KOPT-K1 (cell line): ENCODE measurements at regions not wholly inside any gene's neighbourhood (a gene's known extent, or its start where the extent isn't known, plus 50 kb on each side); places are given as distances from the start of the nearest gene placed in this dataset.
"Not testable (repeated sequence)": the region's sequence is repeated elsewhere in the genome, so short reads cannot be mapped to it uniquely, and the experiment has no call there.

ENCODE experiments used
- H3K27ac ChIP-seq: fragments of 200-600 bp; sonication (generic); 2 replicates; pipeline ENCODE4 v1.5.1; 2016; ENCODE audit warnings: antibody characterized with exemption, mild to moderate bottlenecking, low read depth, low read length; ENCODE audit not compliant: poor library complexity, severe bottlenecking
- H3K36me3 ChIP-seq: fragments of 200-600 bp; sonication (generic); 2 replicates; pipeline ENCODE4 v1.5.1; 2017; ENCODE audit warnings: antibody characterized with exemption, mild to moderate bottlenecking, low read length, moderate library complexity; ENCODE audit not compliant: insufficient read depth
- H3K9me3 ChIP-seq: fragments of 200-600 bp; sonication (generic); 2 replicates; pipeline ENCODE4 v1.5.1; 2017; ENCODE audit warnings: antibody characterized with exemption, low read length, mild to moderate bottlenecking; ENCODE audit not compliant: insufficient read depth, poor library complexity, severe bottlenecking

GRCh38 chr22:47367107-47367690 lies 604.7 kb downstream of the TBC1D22A start:
- Histone ChIP-seq H3K36me3 (no peaks in the 10 kb centered on the region), H3K9me3 (peaks cover 2% of the 10 kb centered on the region), H3K27ac (no peak overlapping the region)

DNA sequence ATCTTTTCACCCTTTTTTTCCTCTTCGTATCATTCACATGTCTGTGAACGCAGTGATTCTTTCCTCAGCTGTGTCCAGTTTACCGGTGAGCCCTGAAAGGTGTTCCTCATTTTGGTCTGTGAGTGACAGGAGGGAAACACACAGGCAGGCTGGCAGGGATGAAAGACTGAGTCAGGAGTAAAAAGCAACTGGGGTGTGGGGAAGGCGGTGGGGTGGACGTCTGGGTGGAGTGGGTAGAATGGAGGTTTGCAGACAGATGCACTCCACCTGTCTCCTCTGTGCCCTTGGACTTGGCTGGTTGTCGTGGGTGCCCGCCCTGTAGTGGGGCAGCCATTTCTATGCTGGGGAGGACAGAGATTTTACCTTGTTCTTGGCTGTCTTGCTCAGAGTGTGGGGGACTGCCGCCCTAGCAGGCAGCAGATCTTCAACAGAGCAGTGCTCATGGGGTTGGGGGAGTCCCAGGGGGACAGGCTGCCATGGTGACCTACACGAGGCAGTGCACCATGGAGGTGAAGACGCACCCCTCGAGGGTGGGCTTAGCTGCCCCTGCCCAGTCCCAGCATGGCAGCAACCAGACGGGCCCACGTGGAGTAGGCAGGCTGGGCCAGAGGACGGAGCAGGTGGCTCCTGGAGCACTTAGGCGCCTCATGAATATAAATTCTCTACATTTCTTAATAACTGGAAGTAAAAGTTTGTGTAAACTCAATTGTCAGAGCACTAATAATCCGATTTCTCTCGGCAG lies 603.7 kb downstream of the TBC1D22A start:
- H3K9me3 ChIP-seq, result peaks cover 12% of the 10 kb centered on the region
- no peak overlapping the region for H3K27ac ChIP-seq
- H3K36me3 ChIP-seq, result no peaks in the 10 kb centered on the region

- H3K9me3 ChIP-seq, result peaks cover 16% of the 10 kb centered on the region
- no peak overlapping the region for H3K27ac ChIP-seq
- no peaks in the 10 kb centered on the region for H3K36me3 ChIP-seq
Observed at GRCh38 chr22:47361247-47361646, 598.8 kb downstream of the TBC1D22A start.

- no peaks in the 10 kb centered on the region for H3K36me3 ChIP-seq
- H3K9me3 ChIP-seq, result peaks cover 16% of the 10 kb centered on the region
- H3K27ac ChIP-seq, result no peak overlapping the region
Observed at GRCh38 chr22:47357493-47357892, 595.0 kb downstream of the TBC1D22A start.

DNA sequence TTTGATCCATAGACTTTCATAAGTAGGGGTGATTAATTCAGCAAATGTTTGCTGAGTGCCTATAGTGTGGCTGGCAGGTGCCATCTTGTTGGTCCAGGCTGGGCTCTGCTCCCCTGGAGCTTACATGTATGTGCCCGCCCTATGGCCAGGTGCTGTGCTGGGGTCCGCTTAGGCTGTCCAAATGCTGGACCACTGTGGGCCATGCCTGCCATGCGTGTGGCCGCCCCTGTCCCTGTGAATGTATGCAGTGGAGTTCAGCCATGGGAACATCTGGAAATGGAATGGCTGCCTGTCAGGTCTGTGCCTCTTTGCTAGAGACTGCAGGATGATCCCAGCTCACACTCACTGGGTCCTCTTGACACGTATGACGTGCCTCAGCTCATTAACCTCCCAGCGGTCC lies 594.6 kb downstream of the TBC1D22A start:
- H3K36me3 ChIP-seq, result no peaks in the 10 kb centered on the region
- H3K27ac ChIP-seq, result no peak overlapping the region
- peaks cover 12% of the 10 kb centered on the region for H3K9me3 ChIP-seq

DNA sequence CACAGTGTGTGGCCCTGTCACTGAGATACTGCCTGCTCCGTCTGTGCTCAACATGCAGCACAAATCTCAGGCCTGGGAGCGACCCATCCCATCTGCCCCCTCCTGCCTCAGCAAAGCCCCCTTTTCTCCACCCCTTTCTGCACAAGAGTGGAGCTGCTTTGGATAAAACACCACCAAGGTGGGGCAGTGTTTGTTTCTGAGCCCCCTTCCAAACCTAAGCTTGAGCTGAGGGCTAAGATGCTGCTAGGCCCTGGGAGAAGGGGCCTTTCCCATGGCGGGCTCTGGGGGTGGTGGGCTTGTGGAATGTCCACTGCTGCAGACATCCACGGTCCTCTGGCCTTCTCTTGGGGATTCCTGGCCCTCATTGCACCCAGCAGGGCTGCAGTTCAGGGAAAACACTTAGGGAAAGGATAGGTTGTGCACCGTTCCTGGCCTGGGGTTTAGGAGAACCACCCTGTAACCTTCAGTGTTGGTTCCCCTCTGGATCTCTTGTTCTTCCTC lies 594.1 kb downstream of the TBC1D22A start:
- Histone ChIP-seq H3K9me3 (peaks cover 7% of the 10 kb centered on the region), H3K27ac (no peak overlapping the region), H3K36me3 (no peaks in the 10 kb centered on the region)

GRCh38 chr22:47355776-47356510 lies 593.5 kb downstream of the TBC1D22A start:
- no peaks in the 10 kb centered on the region for H3K36me3 ChIP-seq
- H3K27ac ChIP-seq, result no peak overlapping the region
- H3K9me3 ChIP-seq, result peaks cover 1% of the 10 kb centered on the region

GRCh38 chr22:47355388-47355725 lies 592.9 kb downstream of the TBC1D22A start:
- no peaks in the 10 kb centered on the region for H3K36me3 ChIP-seq
- H3K27ac ChIP-seq, result no peak overlapping the region
- H3K9me3 ChIP-seq, result no peaks in the 10 kb centered on the region

DNA sequence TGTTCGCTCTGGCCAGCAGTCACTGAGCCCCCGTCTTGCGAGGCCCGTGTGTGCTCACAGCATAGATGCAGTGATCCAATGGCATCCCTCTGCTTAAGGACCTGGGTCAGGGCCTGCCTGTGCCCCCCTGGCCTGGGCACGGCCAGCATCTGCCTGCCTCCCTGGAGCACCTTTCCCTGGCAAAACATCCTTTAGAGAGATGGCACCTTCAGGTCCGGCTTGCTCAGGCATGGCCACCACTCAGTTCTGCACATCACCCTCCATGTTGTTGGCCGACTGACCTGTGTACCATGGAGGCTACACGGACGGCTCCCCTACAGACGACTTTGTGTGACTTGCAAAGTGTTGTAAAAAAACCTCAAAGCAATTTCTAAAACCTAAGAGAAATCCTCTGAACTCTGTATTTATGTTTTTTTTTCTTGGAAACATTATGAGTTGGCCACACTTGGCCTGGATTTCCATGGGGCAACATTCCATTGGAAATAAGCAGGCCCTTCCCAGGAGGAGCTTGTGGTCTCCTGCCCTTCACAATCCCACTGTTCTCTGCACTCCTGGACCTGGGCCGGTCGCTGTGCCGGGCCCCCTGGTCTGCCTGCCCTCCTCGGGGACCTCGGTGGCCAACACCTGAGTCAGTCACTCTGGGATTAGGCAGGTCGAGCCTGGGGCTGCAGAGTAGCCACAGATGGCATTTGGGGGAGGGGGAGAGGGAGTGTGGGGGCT lies 592.4 kb downstream of the TBC1D22A start:
- Histone ChIP-seq H3K27ac (no peak overlapping the region), H3K9me3 (no peaks in the 10 kb centered on the region), H3K36me3 (no peaks in the 10 kb centered on the region)

GRCh38 chr22:47352920-47353700 lies 590.7 kb downstream of the TBC1D22A start:
- H3K36me3 ChIP-seq, result no peaks in the 10 kb centered on the region
- no peaks in the 10 kb centered on the region for H3K9me3 ChIP-seq
- H3K27ac ChIP-seq, result no peak overlapping the region

- no peaks in the 10 kb centered on the region for H3K9me3 ChIP-seq
- H3K27ac ChIP-seq, result no peak overlapping the region
- no peaks in the 10 kb centered on the region for H3K36me3 ChIP-seq
Observed at GRCh38 chr22:47351836-47352579, 589.6 kb downstream of the TBC1D22A start.

DNA sequence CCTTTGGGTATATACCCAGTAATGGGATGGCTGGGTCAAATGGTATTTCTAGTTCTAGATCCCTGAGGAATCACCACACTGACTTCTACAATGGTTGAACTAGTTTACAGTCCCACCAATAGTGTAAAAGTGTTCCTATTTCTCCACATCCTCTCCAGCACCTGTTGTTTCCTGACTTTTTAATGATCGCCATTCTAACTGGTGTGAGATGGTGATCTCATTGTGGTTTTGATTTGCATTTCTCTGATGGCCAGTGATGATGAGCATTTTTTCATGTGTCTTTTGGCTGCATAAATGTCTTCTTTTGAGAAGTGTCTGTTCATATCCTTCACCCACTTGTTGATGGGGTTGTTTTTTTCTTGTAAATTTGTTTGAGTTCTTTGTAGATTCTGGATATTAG lies 583.8 kb downstream of the TBC1D22A start:
- not testable (repeated sequence) for H3K36me3 ChIP-seq, H3K9me3 ChIP-seq, H3K27ac ChIP-seq

- Histone ChIP-seq H3K27ac (no peak overlapping the region), H3K36me3 (no peaks in the 10 kb centered on the region), H3K9me3 (no peaks in the 10 kb centered on the region)
Observed at GRCh38 chr22:47345025-47345424, 582.6 kb downstream of the TBC1D22A start.

GRCh38 chr22:47344414-47344813 lies 582.0 kb downstream of the TBC1D22A start:
- H3K9me3 ChIP-seq, result no peaks in the 10 kb centered on the region
- no peak overlapping the region for H3K27ac ChIP-seq
- H3K36me3 ChIP-seq, result no peaks in the 10 kb centered on the region
